OCI-LY1 (cell line): ENCODE measurements at regions not wholly inside any gene's neighbourhood (a gene's known extent, or its start where the extent isn't known, plus 50 kb on each side); places are given as distances from the start of the nearest gene placed in this dataset.

ENCODE experiments used
- CTCF ChIP-seq: fragments of 200-600 bp; sonication (generic), shearing (Covaris generic); IDR thresholded peaks from 2 replicates; pipeline ENCODE4 v1.5.1; 2017; ENCODE audit warnings: mild to moderate bottlenecking, antibody characterized with exemption, low read length, moderate library complexity, mixed read lengths
- EZH2 ChIP-seq: fragments of 200-600 bp; sonication (generic), shearing (Covaris generic); IDR thresholded peaks from 2 replicates; pipeline ENCODE4 v1.8.0; 2017; ENCODE audit warnings: borderline replicate concordance, mixed run types, mild to moderate bottlenecking, antibody characterized with exemption, low read length, moderate library complexity, mixed read lengths

- TF ChIP-seq CTCF (no peak), EZH2 (no peak)
These were observed 670.9 kb downstream of the TOX3 start for GRCh38 chr16:51875834-51876600.
